ENCODE measurements at regions not wholly inside any gene's neighbourhood (a gene's known extent, or its start where the extent isn't known, plus 50 kb on each side); places are given as distances from the start of the nearest gene placed in this dataset.

GRCh38 chr2:181158427-181158826 lies 178.0 kb downstream of the UBE2E3 start:
- no peaks in the 10 kb centered on the region for H3K36me3 ChIP-seq (replicated peaks; ENCODE audit: low read depth, low read length)
- no peaks in the 10 kb centered on the region for H3K27me3 ChIP-seq (ENCODE audit: low read depth, low read length)
- no peak overlapping the region for H2AFZ ChIP-seq (ENCODE audit: low read depth, low read length)
- no peak overlapping the region for H3K27ac ChIP-seq (ENCODE audit: low read length)
- no peak overlapping the region for H3K9ac ChIP-seq (ENCODE audit: low read length)
- TF ChIP-seq EZH2phosphoT487 (IDR thresholded peaks at IDR 0.05; ENCODE audit: low read depth) = no peak
- no peak for TF ChIP-seq CTCF (IDR thresholded peaks at IDR 0.05; ENCODE audit: low read depth, low read length)
- no peaks in the 10 kb centered on the region for H3K79me2 ChIP-seq (ENCODE audit: low read length)
- H3K4me3 ChIP-seq (ENCODE audit: low read length) = no peak overlapping the region
- H4K20me1 ChIP-seq (ENCODE audit: insufficient read depth, low read length) = no peaks in the 10 kb centered on the region
- peaks cover 4% of the 10 kb centered on the region; the same call in 1 of the 2 replicates for H3K9me3 ChIP-seq (ENCODE audit: insufficient read depth, low read length)
- H3K4me1 ChIP-seq (ENCODE audit: low read length) = no peaks in the 10 kb centered on the region
- H3K4me2 ChIP-seq (ENCODE audit: low read length) = no peak overlapping the region

GRCh38 chr2:181161615-181162014 lies 181.2 kb downstream of the UBE2E3 start:
- H3K27ac ChIP-seq (ENCODE audit: low read length) = no peak overlapping the region
- H3K4me3 ChIP-seq (ENCODE audit: low read length) = no peak overlapping the region
- no peaks in the 10 kb centered on the region for H4K20me1 ChIP-seq (ENCODE audit: insufficient read depth, low read length)
- peaks cover 11% of the 10 kb centered on the region for H3K4me1 ChIP-seq (ENCODE audit: low read length)
- H3K36me3 ChIP-seq (replicated peaks; ENCODE audit: low read depth, low read length) = no peaks in the 10 kb centered on the region
- H3K9ac ChIP-seq (ENCODE audit: low read length) = no peak overlapping the region
- TF ChIP-seq CTCF (IDR thresholded peaks at IDR 0.05; ENCODE audit: low read depth, low read length) (no peak), EZH2phosphoT487 (IDR thresholded peaks at IDR 0.05; ENCODE audit: low read depth) (no peak)
- no peaks in the 10 kb centered on the region for H3K9me3 ChIP-seq (ENCODE audit: insufficient read depth, low read length)
- no peaks in the 10 kb centered on the region for H3K79me2 ChIP-seq (ENCODE audit: low read length)
- H2AFZ ChIP-seq (ENCODE audit: low read depth, low read length) = no peak overlapping the region
- H3K4me2 ChIP-seq (ENCODE audit: low read length) = no peak overlapping the region
- no peaks in the 10 kb centered on the region for H3K27me3 ChIP-seq (ENCODE audit: low read depth, low read length)

GRCh38 chr2:181163139-181163538 lies 182.7 kb downstream of the UBE2E3 start:
- Histone ChIP-seq H3K9me3 (ENCODE audit: insufficient read depth, low read length) (no peaks in the 10 kb centered on the region), H2AFZ (ENCODE audit: low read depth, low read length) (no peak overlapping the region), H4K20me1 (ENCODE audit: insufficient read depth, low read length) (no peaks in the 10 kb centered on the region), H3K79me2 (ENCODE audit: low read length) (no peaks in the 10 kb centered on the region), H3K27ac (ENCODE audit: low read length) (no peak overlapping the region), H3K4me2 (ENCODE audit: low read length) (no peak overlapping the region), H3K4me3 (ENCODE audit: low read length) (no peak overlapping the region), H3K27me3 (ENCODE audit: low read depth, low read length) (no peaks in the 10 kb centered on the region), H3K9ac (ENCODE audit: low read length) (no peak overlapping the region), H3K36me3 (replicated peaks; ENCODE audit: low read depth, low read length) (no peaks in the 10 kb centered on the region), H3K4me1 (ENCODE audit: low read length) (peaks cover 11% of the 10 kb centered on the region)
- TF ChIP-seq CTCF (IDR thresholded peaks at IDR 0.05; ENCODE audit: low read depth, low read length) = no peak
- no peak for TF ChIP-seq EZH2phosphoT487 (IDR thresholded peaks at IDR 0.05; ENCODE audit: low read depth)

- no peak overlapping the region for H2AFZ ChIP-seq (ENCODE audit: low read depth, low read length)
- H3K4me2 ChIP-seq (ENCODE audit: low read length) = no peak overlapping the region
These were observed 183.3 kb downstream of the UBE2E3 start for GRCh38 chr2:181163691-181164090.

More at GRCh38 chr2:181163691-181164090, 183.3 kb downstream of the UBE2E3 start:
- peaks cover 11% of the 10 kb centered on the region for H3K4me1 ChIP-seq (ENCODE audit: low read length)
- no peaks in the 10 kb centered on the region for H4K20me1 ChIP-seq (ENCODE audit: insufficient read depth, low read length)
- H3K9me3 ChIP-seq (ENCODE audit: insufficient read depth, low read length) = no peaks in the 10 kb centered on the region
- H3K27ac ChIP-seq (ENCODE audit: low read length) = no peak overlapping the region
- no peak overlapping the region for H3K9ac ChIP-seq (ENCODE audit: low read length)
- no peak for TF ChIP-seq CTCF (IDR thresholded peaks at IDR 0.05; ENCODE audit: low read depth, low read length)
- TF ChIP-seq EZH2phosphoT487 (IDR thresholded peaks at IDR 0.05; ENCODE audit: low read depth) = no peak
- H3K4me3 ChIP-seq (ENCODE audit: low read length) = no peak overlapping the region
- H3K79me2 ChIP-seq (ENCODE audit: low read length) = no peaks in the 10 kb centered on the region
- no peaks in the 10 kb centered on the region for H3K27me3 ChIP-seq (ENCODE audit: low read depth, low read length)
- no peaks in the 10 kb centered on the region for H3K36me3 ChIP-seq (replicated peaks; ENCODE audit: low read depth, low read length)
